ENCODE measurements at regions not wholly inside any gene's neighbourhood (a gene's known extent, or its start where the extent isn't known, plus 50 kb on each side); places are given as distances from the start of the nearest gene placed in this dataset.

DNA sequence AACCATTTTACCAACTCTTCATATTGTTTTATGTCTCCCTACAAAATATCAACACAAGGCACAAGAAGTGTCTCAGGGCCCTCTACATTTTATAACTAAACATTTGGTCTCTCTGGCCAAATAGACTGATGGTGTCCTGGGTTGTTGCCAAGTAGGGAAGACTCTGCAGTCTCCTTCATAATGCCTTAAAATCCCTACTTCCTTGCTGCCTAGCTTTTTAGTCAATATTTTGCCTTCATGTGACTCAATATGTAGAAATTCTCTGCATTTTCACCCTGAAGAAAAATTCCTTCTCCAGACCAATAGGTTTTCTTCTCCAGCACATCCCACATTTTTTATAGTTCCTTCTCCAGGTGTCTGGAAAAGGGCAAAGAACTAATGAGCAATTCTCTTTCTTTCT is 72.6 kb upstream of the IPO9 start:
- no peak for DNase-seq
- ChIA-PET POLR2A (no interaction called here), CTCF (no interaction called here)
- H3K9me3 Mint-ChIP-seq, result no peaks in the 10 kb centered on the region
- no peaks in the 10 kb centered on the region for H3K36me3 Mint-ChIP-seq (ENCODE audit: low read depth)
- H3K4me1 Mint-ChIP-seq, result peaks cover 7% of the 10 kb centered on the region
- H3K4me3 Mint-ChIP-seq, result no peak overlapping the region
- H3K27ac Mint-ChIP-seq, result no peak overlapping the region
- peaks cover 26% of the 10 kb centered on the region for H3K27me3 Mint-ChIP-seq

DNA sequence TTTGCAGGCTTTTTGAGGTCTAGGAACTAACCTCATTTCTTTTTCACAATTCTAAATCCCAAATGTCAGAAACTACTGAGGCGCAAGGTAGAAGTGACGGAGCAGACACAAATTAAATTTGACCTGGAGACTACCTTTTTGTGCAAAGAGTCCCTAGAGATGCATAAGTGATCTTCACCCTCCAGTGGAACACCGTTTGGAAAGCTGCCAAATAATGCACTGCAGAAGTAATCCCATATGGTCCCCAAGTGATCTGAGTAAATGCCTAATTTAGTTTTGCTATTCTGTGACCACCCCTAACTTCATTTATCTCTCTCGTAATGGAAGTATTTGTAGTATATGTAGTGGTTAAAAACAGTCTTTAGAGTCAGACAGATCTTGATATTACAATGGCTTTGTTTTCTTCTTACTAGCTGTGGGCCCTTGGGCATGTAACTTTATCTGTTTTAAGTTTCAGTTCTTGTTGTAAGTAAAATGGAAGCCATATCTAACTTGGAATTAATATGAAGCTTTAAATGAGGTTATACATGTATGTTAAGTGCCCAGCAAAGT is 70.4 kb upstream of the IPO9 start:
- no peak overlapping the region for H3K27ac Mint-ChIP-seq
- no peaks in the 10 kb centered on the region for H3K9me3 Mint-ChIP-seq
- no peak overlapping the region for H3K4me3 Mint-ChIP-seq
- H3K27me3 Mint-ChIP-seq, result peaks cover 23% of the 10 kb centered on the region
- ChIA-PET CTCF (interaction anchor here (1.7 kb wide), 1 partner anchor 9 kb away, joined by 5 read pairs; no protein-coding TSS in a partner anchor), POLR2A (no interaction called here)
- DNase-seq, result no peak
- H3K36me3 Mint-ChIP-seq (ENCODE audit: low read depth), result no peaks in the 10 kb centered on the region
- peaks cover 3% of the 10 kb centered on the region for H3K4me1 Mint-ChIP-seq

DNA sequence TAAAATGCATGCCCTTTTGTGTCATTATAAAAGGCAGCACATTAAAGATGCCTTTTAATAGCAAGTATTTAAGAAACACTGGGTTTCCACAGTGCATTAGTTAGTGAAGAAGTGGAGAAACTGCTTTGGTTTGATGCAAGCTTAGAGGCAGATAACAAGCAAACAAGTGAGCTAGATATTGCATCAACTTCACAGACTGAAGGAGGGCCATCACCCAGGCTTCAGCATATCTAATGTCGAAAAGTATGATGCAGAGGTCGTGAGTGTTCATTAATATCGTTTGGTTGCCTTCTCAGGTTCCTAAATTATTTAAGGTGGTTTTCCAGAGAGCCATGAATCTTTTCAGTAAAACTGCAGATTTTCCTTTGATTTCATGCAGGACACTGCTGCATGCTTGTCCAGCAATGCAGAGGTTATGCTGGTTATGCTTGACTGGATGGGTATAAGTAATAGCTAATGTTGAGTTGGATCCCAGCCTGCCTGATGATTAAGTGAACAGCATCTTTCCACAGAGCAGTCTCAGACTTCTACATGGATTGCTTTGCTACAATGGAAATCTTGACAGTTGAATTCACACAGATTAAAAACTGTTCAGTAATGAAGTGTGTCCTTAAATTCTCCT is 69.7 kb upstream of the IPO9 start:
- H3K4me3 Mint-ChIP-seq, result no peak overlapping the region
- H3K36me3 Mint-ChIP-seq (ENCODE audit: low read depth), result no peaks in the 10 kb centered on the region
- H3K27ac Mint-ChIP-seq, result no peak overlapping the region
- ChIA-PET CTCF (interaction anchor here (1.1 to 1.7 kb wide), 2 partner anchors 8 to 50 kb away, joined by 3 to 5 read pairs; no protein-coding TSS in a partner anchor), POLR2A (no interaction called here)
- H3K9me3 Mint-ChIP-seq, result no peaks in the 10 kb centered on the region
- DNase-seq, result no peak
- peaks cover 18% of the 10 kb centered on the region for H3K27me3 Mint-ChIP-seq
- peaks cover 3% of the 10 kb centered on the region for H3K4me1 Mint-ChIP-seq

DNA sequence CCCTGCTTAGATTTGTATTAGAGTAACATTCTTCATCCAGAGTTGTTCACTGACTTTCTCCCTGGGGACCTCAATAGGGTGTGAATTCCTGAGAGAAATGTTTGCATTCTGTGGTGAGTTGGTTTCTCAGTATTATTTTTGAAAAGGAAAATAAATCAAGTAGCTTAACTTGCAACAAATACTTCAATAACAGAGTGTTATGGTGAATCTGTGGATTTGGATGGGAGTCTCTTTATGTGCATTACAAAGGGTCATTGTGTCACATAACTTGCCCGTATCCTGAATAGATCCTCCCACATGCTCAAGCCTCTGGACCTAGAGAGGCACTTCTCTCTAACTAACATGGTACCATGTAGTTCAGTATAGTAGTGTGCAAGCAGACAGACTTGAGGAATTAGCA is 68.4 kb upstream of the IPO9 start:
- Mint-ChIP-seq H3K27ac (no peak overlapping the region), H3K9me3 (no peaks in the 10 kb centered on the region), H3K27me3 (peaks cover 14% of the 10 kb centered on the region), H3K4me3 (no peak overlapping the region), H3K36me3 (ENCODE audit: low read depth) (no peaks in the 10 kb centered on the region), H3K4me1 (peaks cover 3% of the 10 kb centered on the region)
- no peak for DNase-seq
- CTCF ChIA-PET, result interaction anchor here (1.3 kb wide), 1 partner anchor 14 kb away, joined by 4 read pairs; no protein-coding TSS in a partner anchor
- POLR2A ChIA-PET, result no interaction called here

DNA sequence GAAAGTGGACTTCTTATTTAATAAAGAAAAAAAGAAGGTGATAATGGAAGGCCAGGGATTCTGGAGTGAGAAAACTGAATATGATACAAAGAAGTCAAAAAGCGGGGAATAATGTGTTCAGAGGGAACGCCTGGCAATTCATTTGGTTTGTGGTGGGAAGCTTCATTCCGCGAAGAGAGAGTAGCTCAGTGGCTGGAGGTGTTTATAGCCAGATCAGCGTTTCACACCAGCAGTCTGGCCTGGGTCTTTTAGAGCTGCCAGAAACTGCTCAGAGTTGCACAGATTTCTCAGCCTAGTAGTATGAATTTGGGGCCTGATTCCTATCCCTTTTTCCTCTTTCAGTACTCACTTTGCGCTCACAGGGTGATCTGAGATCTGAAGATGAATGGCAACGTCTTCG is 67.8 kb upstream of the IPO9 start:
- no peaks in the 10 kb centered on the region for H3K9me3 Mint-ChIP-seq
- H3K27me3 Mint-ChIP-seq, result peaks cover 14% of the 10 kb centered on the region
- peaks cover 3% of the 10 kb centered on the region for H3K4me1 Mint-ChIP-seq
- no peak overlapping the region for H3K4me3 Mint-ChIP-seq
- H3K36me3 Mint-ChIP-seq (ENCODE audit: low read depth), result no peaks in the 10 kb centered on the region
- ChIA-PET CTCF (interaction anchor here (1.3 kb wide), 1 partner anchor 15 kb away, joined by 4 read pairs; no protein-coding TSS in a partner anchor), POLR2A (no interaction called here)
- DNase-seq, result no peak
- no peak overlapping the region for H3K27ac Mint-ChIP-seq

DNA sequence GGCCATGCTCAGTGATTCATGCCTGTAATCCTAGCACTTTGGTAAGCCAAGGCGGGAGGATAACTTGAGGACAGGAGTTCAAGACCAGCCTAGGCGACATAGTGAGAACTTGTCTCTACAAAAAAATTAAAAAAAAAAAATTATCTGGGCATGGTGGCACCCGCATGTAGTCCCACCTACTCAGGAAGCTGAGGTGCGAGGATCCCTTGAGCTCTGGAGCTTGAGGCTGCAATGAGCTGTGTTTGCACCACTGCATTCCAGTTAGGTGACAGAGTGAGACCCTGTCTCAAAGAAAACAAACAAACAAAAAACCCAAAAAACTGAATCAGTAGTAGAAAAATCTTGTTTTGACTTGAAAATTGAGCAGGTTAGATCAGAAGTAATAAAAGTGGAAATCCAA is 67.1 kb upstream of the IPO9 start:
- no peak for DNase-seq
- CTCF ChIA-PET, result no interaction called here
- Mint-ChIP-seq H3K4me1 (peaks cover under 1% of the 10 kb centered on the region), H3K27ac (no peak overlapping the region), H3K27me3 (peaks cover 9% of the 10 kb centered on the region), H3K36me3 (ENCODE audit: low read depth) (no peaks in the 10 kb centered on the region), H3K9me3 (no peaks in the 10 kb centered on the region), H3K4me3 (no peak overlapping the region)
- POLR2A ChIA-PET, result no interaction called here

DNA sequence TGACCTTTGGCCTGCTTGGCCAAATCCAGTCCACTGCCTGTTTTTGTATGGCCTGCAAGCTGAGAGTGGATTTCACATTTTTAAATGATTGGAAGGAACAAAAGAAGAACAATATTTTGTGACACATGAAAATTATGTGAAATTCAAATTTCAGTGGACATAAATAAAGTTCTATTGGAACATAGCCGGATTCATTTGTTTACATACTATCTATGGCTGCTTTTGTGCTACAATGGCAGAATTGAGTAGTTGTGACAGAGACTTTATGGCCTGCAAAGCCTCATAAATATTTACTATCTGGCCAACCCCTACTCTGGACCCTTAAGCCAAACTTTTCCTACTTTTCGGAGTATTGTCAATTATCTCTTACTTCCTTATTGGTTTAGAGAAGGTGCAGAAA is 66.6 kb upstream of the IPO9 start:
- Mint-ChIP-seq H3K36me3 (ENCODE audit: low read depth) (no peaks in the 10 kb centered on the region), H3K9me3 (no peaks in the 10 kb centered on the region), H3K27ac (no peak overlapping the region), H3K4me3 (no peak overlapping the region), H3K27me3 (peaks cover 4% of the 10 kb centered on the region), H3K4me1 (no peaks in the 10 kb centered on the region)
- ChIA-PET CTCF (interaction anchor here (1.4 kb wide), 1 partner anchor 33 kb away, joined by 4 read pairs; no protein-coding TSS in a partner anchor), POLR2A (no interaction called here)
- no peak for DNase-seq

DNA sequence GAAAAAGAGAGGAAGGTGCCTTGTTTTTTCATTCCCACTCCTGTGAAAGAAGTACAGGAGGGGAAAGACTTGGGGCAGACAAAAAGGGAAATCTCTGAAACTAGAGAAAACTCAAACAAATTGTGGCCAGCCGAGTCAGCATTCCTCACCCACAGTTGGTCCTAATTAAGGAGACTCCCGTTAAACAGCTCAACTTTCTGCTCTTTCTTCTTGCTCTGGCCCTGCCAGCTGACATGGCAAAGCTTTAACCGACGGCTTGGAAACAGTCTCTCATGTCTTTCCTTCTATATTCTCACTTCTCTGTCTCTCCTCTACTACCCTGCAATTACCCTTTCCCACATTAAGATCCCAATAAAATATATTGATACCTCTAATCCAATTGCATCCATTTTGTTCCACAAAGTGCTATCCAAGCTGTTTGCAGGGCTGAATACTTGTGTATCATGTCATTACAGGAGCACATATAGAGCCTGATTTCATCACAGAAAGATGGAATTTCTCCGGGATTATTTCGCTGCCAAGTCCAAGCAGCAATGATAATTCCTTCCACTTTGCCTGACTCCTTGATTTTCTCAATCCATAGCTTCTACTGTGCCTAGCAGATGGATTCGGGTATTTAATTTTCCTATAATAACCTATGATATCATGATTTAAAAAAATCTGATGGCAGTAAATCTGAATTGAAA is 65.4 kb upstream of the IPO9 start:
- POLR2A ChIA-PET, result no interaction called here
- no peak overlapping the region for H3K4me3 Mint-ChIP-seq
- H3K4me1 Mint-ChIP-seq, result no peaks in the 10 kb centered on the region
- CTCF ChIA-PET, result interaction anchor here (1.4 to 1.6 kb wide), 2 partner anchors 28 to 31 kb away, joined by 4 read pairs; no protein-coding TSS in a partner anchor
- no peak overlapping the region for H3K27ac Mint-ChIP-seq
- no peaks in the 10 kb centered on the region for H3K9me3 Mint-ChIP-seq
- H3K36me3 Mint-ChIP-seq (ENCODE audit: low read depth), result no peaks in the 10 kb centered on the region
- peaks cover 4% of the 10 kb centered on the region for H3K27me3 Mint-ChIP-seq
- DNase-seq, result no peak

DNA sequence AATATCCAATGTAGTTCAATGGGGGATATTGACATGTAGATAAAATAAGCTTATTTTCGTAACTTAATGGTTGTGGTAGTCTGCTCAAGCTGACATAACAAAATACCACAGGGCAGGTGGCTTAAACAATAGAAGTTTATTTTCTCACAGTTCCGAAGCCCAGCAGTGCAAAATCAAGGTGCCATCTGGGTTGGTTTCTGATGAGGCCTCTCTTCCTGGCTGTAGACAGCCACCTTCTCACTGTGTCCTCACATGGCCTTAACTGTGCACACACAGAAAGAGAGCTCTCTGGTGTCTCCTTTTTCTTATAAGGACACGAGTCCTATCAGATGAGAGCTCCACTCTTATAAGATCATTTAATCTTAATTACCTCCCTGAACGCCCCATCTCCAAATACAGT is 64.8 kb upstream of the IPO9 start:
- Mint-ChIP-seq H3K36me3 (ENCODE audit: low read depth) (no peaks in the 10 kb centered on the region), H3K27me3 (peaks cover 4% of the 10 kb centered on the region), H3K4me3 (no peak overlapping the region), H3K4me1 (no peaks in the 10 kb centered on the region), H3K9me3 (no peaks in the 10 kb centered on the region), H3K27ac (no peak overlapping the region)
- ChIA-PET POLR2A (no interaction called here), CTCF (interaction anchor here (0.5 to 1.6 kb wide), 2 partner anchors 27 to 537 kb away, joined by 3 to 4 read pairs; no protein-coding TSS in a partner anchor)
- DNase-seq, result no peak

DNA sequence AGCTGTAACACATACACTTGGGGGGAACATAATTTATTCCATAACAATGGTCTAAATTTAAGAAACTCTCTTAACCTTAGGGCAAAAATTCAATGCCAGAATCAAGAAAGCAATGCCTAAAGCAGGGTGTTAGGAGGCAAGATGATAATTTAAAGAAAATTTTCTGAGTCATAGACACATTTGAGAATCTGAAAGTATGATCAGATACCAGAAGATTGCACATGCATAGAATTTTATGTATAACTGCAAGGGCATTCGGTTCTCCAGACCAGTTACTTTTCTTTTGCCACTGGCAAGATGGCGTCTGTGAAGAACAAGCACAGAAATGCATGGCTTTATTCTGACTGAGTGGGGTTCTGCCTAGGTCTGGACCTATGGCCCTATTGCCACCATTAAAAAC is 64.4 kb upstream of the IPO9 start:
- peaks cover 7% of the 10 kb centered on the region for H3K27me3 Mint-ChIP-seq
- DNase-seq, result no peak
- H3K9me3 Mint-ChIP-seq, result no peaks in the 10 kb centered on the region
- no peaks in the 10 kb centered on the region for H3K36me3 Mint-ChIP-seq (ENCODE audit: low read depth)
- ChIA-PET CTCF (interaction anchor here (0.5 to 1.6 kb wide), 2 partner anchors 27 to 537 kb away, joined by 3 to 4 read pairs; no protein-coding TSS in a partner anchor), POLR2A (no interaction called here)
- no peak overlapping the region for H3K27ac Mint-ChIP-seq
- no peaks in the 10 kb centered on the region for H3K4me1 Mint-ChIP-seq
- no peak overlapping the region for H3K4me3 Mint-ChIP-seq

DNA sequence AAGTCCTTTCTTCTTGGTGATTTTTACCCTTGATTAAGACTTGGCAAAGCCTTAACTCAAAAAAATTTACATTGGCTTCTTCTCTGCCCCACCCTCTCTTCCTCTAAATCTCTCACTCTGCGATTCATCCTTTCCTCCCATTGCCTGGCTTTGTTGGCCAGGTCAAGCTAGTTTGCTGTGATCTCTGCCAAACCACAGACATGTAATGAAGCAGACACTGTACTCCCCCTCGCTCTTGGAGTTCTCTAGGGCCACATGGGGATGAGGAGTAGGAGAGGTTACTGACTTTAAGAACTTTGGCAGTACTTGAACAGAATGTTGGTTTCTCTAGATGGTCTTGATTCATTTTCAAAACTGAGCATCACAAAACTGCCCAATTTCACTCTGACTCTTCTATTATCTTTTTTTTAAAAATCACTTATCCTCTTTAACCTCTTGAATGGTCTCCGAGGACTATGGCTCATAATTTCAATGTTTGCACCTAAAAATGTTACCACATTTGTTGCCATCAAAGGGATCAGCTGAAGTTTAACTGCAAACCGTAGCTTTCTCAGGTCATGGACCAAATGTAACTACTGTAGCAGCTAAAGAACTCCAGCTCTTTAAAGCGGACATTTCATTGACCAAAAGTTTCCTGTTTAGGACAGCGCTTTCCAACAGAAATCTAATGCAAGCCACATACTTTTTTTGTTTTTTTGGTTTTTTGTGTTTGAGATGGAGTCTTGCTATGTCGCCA is 62.7 kb upstream of the IPO9 start:
- H3K4me3 Mint-ChIP-seq, result no peak overlapping the region

DNA sequence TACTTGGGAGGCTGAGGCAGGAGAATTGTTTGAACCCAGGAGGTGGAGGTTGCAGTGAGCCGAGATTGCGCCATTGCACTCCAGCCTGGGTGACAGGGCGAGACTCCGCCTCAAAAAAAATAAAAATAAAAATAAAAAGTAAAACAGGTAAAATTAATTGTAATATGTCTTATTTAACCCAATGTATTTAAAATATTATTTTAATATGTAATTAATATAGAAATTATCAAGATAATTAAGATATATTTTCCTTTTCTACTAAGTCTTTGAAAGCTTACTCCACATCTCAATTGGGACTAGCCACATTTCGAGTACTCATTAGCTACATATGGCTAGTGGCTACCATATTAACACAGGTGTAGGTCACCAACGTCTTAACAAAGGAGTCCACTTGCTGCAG is 61.6 kb upstream of the IPO9 start:
- peaks cover 7% of the 10 kb centered on the region for H3K27me3 Mint-ChIP-seq
- ChIA-PET POLR2A (interaction anchor here (0.9 kb wide), 1 partner anchor 46 kb away, joined by 3 read pairs; no protein-coding TSS in a partner anchor), CTCF (interaction anchor here (1.3 kb wide), 1 partner anchor 9 kb away, joined by 5 read pairs; no protein-coding TSS in a partner anchor)
- H3K4me1 Mint-ChIP-seq, result no peaks in the 10 kb centered on the region
- H3K36me3 Mint-ChIP-seq (ENCODE audit: low read depth), result no peaks in the 10 kb centered on the region
- DNase-seq, result no peak
- peaks cover 5% of the 10 kb centered on the region for H3K9me3 Mint-ChIP-seq
- no peak overlapping the region for H3K27ac Mint-ChIP-seq
- no peak overlapping the region for H3K4me3 Mint-ChIP-seq

More for the DNA sequence above, 62.7 kb upstream of the IPO9 start:
- H3K27me3 Mint-ChIP-seq, result peaks cover 7% of the 10 kb centered on the region
- no peak overlapping the region for H3K27ac Mint-ChIP-seq
- CTCF ChIA-PET, result interaction anchor here (0.8 kb wide), 1 partner anchor 58 kb away, joined by 3 read pairs; no protein-coding TSS in a partner anchor
- no peaks in the 10 kb centered on the region for H3K4me1 Mint-ChIP-seq
- H3K9me3 Mint-ChIP-seq, result peaks cover 3% of the 10 kb centered on the region
- POLR2A ChIA-PET, result no interaction called here
- H3K36me3 Mint-ChIP-seq (ENCODE audit: low read depth), result no peaks in the 10 kb centered on the region
- DNase-seq, result no peak

DNA sequence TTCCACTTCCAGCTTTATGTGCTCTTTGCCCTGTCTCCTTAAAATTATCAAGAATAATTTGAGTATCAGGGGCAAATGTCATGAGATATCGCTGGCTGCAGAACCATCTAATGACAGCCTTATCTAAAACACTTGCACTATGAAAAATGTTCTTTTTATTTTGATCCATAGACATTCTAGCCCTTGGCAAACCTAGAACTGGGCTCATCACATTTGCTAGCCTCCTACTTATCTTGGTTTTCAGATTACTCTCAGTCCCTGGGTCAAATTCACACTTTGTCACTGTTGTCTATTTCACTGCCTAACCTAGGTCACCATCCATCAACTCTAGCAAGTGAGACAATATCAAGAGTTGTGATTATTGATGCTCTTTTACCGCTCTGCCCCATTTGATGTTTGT is 59.9 kb upstream of the IPO9 start:
- CTCF ChIA-PET, result interaction anchor here (0.7 kb wide), 2 partner anchors 11 to 446 kb away, joined by 3 read pairs; no protein-coding TSS in a partner anchor
- DNase-seq, result no peak
- Mint-ChIP-seq H3K36me3 (ENCODE audit: low read depth) (no peaks in the 10 kb centered on the region), H3K9me3 (peaks cover 5% of the 10 kb centered on the region), H3K27ac (no peak overlapping the region), H3K4me1 (no peaks in the 10 kb centered on the region), H3K27me3 (peaks cover 2% of the 10 kb centered on the region), H3K4me3 (no peak overlapping the region)
- POLR2A ChIA-PET, result no interaction called here
